GM12874 (cell line): ENCODE measurements at regions not wholly inside any gene's neighbourhood (a gene's known extent, or its start where the extent isn't known, plus 50 kb on each side); places are given as distances from the start of the nearest gene placed in this dataset.

ENCODE experiments used
- CTCF ChIP-seq: IDR thresholded peaks from 2 replicates; pipeline ENCODE4 v1.5.1; 2011; ENCODE audit warnings: low read depth, mild to moderate bottlenecking, control low read depth, low read length, moderate library complexity; ENCODE audit not compliant: insufficient read depth

GRCh38 chr9:82781921-82782392, 281.0 kb downstream of the RASEF start:
- no peak for TF ChIP-seq CTCF

- no peak for TF ChIP-seq CTCF
Observed at GRCh38 chr9:82783045-82783444, 279.9 kb downstream of the RASEF start.

GRCh38 chr9:82784589-82784988, 278.4 kb downstream of the RASEF start:
- TF ChIP-seq CTCF = no peak

- TF ChIP-seq CTCF = no peak
Observed at GRCh38 chr9:82789155-82789824, 273.7 kb downstream of the RASEF start.

- TF ChIP-seq CTCF = no peak
Observed at GRCh38 chr9:82790875-82791274, 272.1 kb downstream of the RASEF start.

GRCh38 chr9:82791692-82792091, 271.2 kb downstream of the RASEF start:
- TF ChIP-seq CTCF = no peak

- TF ChIP-seq CTCF = no peak
Observed at GRCh38 chr9:82797534-82797933, 265.4 kb downstream of the RASEF start.
